WTC11 (cell line): ENCODE measurements at regions not wholly inside any gene's neighbourhood (a gene's known extent, or its start where the extent isn't known, plus 50 kb on each side); places are given as distances from the start of the nearest gene placed in this dataset.

Experiments
- CREB1 ChIP-seq: sonication (generic); formaldehyde crosslinking; IDR thresholded peaks from 2 replicates; pipeline ENCODE4 v1.8.0; 2023; ENCODE audit warnings: mild to moderate bottlenecking, missing genetic modification reagents
- IRF2 ChIP-seq: sonication (generic); formaldehyde crosslinking; IDR thresholded peaks from 2 replicates; pipeline ENCODE4 v1.8.0; 2022; ENCODE audit warnings: low read depth, missing genetic modification reagents, borderline replicate concordance
- RELA ChIP-seq: sonication (generic); formaldehyde crosslinking; IDR thresholded peaks from 2 replicates; pipeline ENCODE4 v1.8.1; 2022; ENCODE audit warnings: missing genetic modification reagents, mild to moderate bottlenecking, borderline replicate concordance
- TF ChIP-seq, protein P1 (sequence below): fragments of 200-600 bp; IDR thresholded peaks from 2 replicates; pipeline ENCODE4 v1.8.0; 2022; ENCODE audit warnings: antibody characterized with exemption
- TF ChIP-seq, protein P2 (sequence below): sonication (generic); formaldehyde crosslinking; IDR thresholded peaks from 2 replicates; pipeline ENCODE4 v1.8.1; 2022; ENCODE audit warnings: mild to moderate bottlenecking, moderate library complexity, missing genetic modification reagents
- TF ChIP-seq, protein P3 (sequence below): sonication (generic); formaldehyde crosslinking; IDR thresholded peaks from 2 replicates; pipeline ENCODE4 v1.8.1; 2022; ENCODE audit warnings: low read depth, missing genetic modification reagents, borderline replicate concordance

DNA sequence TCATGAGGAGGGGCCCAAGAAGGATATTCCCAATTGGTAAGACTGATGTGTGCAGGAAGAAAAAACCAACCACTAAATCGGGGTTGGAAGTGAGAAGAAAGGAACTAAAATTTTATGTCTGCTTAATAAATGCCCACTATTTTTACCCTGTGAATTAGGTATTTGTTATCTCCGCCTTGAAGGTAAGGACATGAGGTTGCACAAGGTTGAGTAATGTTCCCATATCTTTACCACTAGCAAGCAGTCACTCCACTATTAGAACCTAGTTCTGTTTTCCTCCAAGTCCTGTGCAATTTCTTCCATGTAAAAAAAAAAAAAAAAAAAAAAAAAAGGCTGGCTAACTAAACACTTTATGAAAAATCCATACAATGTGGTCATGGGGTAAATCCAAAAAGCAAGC lies 318.5 kb upstream of the SLCO3A1 start:
- TF ChIP-seq, protein P1, sequence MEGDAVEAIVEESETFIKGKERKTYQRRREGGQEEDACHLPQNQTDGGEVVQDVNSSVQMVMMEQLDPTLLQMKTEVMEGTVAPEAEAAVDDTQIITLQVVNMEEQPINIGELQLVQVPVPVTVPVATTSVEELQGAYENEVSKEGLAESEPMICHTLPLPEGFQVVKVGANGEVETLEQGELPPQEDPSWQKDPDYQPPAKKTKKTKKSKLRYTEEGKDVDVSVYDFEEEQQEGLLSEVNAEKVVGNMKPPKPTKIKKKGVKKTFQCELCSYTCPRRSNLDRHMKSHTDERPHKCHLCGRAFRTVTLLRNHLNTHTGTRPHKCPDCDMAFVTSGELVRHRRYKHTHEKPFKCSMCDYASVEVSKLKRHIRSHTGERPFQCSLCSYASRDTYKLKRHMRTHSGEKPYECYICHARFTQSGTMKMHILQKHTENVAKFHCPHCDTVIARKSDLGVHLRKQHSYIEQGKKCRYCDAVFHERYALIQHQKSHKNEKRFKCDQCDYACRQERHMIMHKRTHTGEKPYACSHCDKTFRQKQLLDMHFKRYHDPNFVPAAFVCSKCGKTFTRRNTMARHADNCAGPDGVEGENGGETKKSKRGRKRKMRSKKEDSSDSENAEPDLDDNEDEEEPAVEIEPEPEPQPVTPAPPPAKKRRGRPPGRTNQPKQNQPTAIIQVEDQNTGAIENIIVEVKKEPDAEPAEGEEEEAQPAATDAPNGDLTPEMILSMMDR, result no peak
- TF ChIP-seq, protein P2, sequence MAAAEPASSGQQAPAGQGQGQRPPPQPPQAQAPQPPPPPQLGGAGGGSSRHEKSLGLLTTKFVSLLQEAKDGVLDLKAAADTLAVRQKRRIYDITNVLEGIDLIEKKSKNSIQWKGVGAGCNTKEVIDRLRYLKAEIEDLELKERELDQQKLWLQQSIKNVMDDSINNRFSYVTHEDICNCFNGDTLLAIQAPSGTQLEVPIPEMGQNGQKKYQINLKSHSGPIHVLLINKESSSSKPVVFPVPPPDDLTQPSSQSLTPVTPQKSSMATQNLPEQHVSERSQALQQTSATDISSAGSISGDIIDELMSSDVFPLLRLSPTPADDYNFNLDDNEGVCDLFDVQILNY, result no peak
- TF ChIP-seq, protein P3, sequence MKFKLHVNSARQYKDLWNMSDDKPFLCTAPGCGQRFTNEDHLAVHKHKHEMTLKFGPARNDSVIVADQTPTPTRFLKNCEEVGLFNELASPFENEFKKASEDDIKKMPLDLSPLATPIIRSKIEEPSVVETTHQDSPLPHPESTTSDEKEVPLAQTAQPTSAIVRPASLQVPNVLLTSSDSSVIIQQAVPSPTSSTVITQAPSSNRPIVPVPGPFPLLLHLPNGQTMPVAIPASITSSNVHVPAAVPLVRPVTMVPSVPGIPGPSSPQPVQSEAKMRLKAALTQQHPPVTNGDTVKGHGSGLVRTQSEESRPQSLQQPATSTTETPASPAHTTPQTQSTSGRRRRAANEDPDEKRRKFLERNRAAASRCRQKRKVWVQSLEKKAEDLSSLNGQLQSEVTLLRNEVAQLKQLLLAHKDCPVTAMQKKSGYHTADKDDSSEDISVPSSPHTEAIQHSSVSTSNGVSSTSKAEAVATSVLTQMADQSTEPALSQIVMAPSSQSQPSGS (CRISPR knock-in tag), result no peak
- TF ChIP-seq CREB1 (CRISPR knock-in tag) (no peak), RELA (no peak), IRF2 (CRISPR knock-in tag) (no peak)
